HG03025 (cell line): ENCODE measurements at regions not wholly inside any gene's neighbourhood (a gene's known extent, or its start where the extent isn't known, plus 50 kb on each side); places are given as distances from the start of the nearest gene placed in this dataset.

Experiments used
- ATAC-seq: cut with Tn5 transposase; IDR thresholded peaks from one replicate; pipeline ENCODE4 v1.9.1; 2021; ENCODE audit warnings: mild to moderate bottlenecking, moderate library complexity; ENCODE audit not compliant: unreplicated experiment, low FRiP score

DNA sequence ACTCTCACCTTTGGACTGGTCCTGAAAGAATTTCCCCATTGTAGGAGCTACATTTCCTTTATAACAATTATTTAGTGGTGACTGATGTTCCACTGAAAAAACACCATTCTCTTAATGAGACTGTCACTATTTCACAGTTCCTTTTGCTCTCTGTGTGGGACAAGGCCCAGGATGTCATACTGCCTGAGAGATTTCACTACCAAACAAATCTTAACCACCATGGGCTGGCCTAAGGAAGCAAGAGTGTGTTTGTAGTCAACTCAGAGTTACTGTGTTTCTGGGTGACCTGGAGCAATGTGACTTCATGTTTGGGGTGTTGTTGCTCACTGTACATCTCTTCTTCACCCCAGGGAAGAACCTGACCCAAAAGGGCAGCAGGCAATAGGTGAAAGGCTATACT, 50.1 kb upstream of the ZNF608 start:
- ATAC-seq, result peak; percentile 67

- ATAC-seq, result no peak
These were observed 51.2 kb upstream of the ZNF608 start for GRCh38 chr5:124797665-124798087.

DNA sequence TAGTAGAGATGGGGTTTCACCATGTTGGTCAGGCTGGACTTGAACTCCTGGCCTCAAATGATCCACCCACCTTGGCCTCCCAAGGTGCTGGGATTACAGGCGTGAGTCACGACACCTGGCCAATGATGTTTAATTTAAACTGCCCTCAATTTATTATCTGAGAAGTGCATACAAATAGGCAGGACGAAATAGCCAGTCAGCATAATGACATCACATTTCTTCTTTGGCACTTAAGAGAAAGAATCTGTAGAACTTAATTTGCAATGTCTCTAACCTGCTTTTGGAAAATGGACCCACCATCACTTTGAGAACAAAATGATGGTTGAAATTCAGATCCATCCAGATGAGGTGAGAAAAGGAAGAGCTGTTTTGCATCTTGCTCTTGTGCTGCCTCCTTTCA, 52.5 kb upstream of the ZNF608 start:
- ATAC-seq, result no peak

DNA sequence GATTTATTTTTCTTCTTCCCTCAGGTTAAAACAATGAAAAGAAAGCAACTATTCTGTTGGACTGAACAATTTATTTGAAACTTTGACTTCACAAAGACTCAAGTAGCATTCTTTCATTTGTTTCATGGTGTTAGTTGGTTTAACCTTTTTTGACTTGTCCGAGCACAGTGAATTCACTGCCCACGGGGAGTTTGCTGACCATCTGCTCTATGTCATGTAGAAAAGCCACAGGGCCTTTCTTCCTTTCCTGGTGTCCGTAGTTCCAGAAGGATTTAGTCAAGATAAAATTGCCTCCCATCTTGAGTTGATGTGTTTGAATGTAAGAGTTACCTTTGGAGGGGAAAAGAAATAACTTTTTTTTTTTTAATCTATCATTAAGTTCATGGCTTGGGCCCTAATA, 55.1 kb upstream of the ZNF608 start:
- ATAC-seq, result no peak

DNA sequence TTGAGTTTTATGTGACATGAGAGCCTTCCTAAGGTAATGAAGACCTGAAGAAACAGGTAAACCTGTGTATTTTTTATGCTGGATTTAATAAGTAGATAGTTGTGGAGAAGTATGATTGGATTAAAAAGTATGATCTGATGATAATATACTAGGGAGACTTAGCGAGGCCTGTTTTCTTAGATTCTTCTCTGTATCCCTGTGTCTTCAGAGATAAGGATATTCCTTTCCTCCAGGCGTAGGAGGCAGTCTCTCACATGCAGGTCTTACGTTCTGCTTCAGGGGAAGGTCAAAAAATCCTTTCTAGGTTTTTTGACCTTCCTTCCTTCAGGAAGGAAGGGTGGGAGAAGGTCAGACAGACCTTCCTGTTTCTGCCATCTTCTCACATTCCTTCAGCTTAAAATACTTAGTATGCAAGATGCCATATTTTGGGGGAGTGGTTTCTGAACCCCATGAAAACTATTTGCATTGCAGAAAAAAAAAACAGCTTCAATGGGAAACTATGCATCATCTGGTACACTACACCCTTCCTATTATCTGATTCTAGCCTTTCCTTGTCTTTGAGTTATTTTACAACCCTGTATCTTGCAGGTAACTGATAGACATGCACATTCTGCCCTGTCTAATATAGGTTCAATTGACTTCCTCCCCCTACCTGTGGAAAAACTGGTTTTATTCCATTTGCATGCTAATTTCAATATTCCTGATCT, 57.3 kb upstream of the ZNF608 start:
- ATAC-seq, result no peak

DNA sequence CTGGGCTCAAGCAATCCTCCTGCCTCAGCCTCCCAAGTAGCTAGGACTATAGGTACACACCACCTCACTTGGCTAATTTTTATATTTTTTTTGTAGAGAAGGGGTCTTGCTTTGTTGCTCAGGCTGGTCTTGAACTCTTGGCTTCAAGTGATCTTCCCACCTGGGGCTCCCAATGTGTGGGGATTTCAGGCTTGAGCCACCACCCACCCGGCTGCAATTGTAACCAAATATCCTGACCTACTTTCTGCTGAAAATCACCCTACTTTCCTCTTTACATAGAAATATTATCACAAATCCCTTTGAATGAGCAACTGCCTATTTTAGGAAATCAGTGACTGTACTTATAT, 59.6 kb upstream of the ZNF608 start:
- no peak for ATAC-seq

DNA sequence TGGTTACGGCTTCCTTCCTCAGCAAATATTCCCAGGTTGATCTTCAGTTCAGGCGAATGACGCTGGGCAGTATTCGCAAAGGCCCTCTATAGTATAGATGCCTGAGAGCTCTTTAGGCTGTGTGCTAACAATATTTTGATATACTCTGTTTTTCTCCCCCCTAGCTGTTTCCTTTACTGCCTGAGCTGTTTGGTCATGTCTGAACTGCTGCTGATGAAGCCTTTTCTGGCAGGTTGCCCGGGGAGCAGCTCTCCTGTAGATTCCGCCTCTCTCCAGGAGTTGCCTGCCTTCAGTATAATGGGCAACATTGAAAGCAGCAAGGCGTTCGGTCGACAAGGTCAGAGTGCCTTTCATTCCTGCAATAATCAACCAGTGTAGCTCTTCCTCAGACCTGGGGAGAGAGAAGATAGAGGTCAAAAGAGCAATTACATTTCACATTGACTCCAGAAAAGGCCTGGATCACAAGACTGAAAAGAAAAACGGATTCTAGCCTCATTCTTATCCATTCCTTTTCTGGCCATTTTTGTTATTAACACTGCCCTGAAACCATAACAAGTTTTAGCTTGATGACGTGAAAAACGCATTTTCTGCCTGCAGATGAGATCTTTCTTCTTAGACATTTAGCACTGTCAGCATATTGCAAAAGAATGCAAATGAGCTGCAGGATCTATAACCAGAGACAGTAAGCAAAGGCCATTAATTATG, 60.1 kb upstream of the ZNF608 start:
- no peak for ATAC-seq

DNA sequence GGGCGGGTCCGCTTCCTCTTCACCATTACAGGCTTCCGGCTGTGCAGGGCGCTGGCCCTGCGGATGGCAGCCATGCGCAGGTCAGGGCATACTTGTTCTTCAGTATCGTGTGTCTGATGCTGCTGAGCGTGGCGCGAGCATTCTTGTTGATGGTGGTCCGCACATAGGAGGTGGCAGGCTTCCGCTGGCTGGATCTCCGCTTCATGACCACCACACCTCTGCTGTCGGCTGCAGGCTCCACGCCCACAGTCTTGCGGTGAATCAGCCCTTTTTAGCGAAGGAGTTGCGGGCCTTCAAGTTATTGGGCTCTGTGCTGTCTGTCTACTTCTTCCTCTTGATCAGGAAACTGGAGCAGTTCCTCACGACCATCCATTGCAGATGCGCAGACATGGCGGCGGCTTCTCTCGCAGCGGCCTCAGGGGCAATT, 62.4 kb upstream of the ZNF608 start:
- ATAC-seq, result no peak

- ATAC-seq, result no peak
These were observed 64.1 kb upstream of the ZNF608 start for GRCh38 chr5:124810396-124811006.

DNA sequence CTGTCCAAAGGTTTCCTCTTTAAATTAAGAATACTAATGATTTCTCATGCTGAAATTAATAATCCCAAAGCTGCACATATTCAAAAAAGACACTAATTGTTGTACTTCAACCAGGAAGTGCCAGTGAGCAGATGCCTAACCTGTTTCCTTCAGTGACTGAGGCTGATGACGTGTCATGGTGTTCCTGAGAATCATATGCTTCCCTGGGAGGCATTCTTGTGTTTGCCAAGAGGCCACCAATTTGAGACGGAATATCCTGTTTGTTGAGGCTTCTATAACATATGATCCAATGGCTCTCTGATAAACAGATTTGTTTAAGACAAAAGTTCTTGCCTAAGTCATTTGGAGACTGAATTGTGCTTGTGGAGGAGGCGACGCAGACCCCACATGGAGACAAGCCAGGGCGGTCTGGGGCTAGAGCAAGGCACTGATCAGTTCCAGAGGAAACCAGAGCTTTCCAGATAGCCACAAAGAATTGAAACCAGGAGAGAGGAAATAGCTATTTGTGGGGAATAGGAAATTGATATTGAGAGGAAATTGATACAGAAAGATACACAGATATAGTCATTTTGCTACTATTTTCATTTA, 66.4 kb upstream of the ZNF608 start:
- ATAC-seq, result no peak

DNA sequence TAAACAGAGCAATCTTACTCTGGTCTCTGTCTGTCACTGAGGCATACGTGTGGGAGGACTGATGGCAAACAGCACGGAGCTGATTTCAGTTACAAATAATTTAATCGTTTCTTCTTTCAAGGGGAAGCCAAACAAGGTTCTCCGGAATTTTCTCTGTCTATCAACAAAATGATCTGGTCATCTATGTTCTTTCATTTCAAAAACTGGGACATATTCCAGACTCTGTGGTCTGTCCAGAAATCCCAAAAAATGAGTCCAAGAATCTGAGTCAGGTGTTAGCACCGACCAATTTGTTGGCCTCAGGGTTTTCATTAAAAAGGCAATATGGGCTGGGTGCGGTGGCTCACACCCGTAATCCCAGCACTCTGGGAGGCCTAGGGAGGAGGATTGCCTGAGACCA, 69.9 kb upstream of the ZNF608 start:
- ATAC-seq, result no peak

DNA sequence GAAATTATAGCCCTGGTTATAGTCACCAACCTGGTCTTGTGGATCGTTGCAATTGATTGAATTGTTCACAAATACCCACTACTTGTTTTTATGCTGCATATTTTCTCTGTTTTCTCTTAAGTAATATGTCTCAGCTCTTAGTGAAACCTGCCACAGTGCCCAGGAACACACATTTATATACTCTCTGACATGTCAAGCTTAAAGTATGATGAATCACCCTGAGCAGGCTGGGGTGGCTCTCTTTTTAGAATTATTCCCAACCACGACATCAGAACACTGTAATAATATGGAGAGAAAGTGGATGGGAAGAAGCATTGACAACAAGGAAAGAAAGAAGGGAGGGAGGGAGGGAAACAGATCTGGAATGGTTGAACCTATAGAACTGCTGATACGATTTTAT, 72.8 kb upstream of the ZNF608 start:
- ATAC-seq, result no peak

DNA sequence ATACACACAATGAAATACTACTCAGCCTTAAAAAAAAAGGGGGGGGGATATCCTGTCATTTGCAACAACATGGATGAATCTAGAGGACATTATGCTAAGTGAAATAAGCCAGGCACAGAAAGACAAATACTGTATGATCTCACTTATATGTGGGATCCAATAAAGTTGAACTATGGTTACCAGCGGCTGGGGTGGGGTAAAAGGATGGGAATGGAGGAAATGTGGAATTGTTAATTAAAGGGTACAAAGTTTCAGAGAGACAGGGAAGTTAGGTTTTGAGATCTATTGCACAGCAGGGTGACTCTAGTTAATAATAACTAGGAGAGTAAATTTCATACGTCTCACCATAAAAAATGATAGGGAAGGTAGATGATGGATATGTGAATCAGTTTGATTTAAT, 76.2 kb upstream of the ZNF608 start:
- no peak for ATAC-seq

DNA sequence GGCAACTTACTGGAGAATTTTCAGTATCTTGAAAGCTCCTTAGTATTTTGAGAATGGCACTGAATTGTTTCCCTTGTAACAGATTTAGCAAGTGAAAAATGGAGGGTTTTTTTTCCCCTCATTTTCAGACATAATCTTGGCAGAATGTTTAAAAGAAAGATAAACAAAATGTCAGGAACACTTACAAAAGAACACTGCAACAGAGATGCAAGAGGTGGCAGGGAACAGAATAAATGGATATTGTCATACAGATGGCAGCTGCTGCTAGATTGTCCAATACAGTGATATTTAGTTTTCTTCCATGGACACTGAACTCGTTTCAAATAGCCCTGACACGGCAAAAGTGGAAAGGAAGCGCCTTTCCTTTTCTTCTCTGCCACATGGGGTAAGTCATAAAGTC, 76.9 kb upstream of the ZNF608 start:
- no peak for ATAC-seq

GRCh38 chr5:124824637-124825158, 78.3 kb upstream of the ZNF608 start:
- ATAC-seq, result no peak

DNA sequence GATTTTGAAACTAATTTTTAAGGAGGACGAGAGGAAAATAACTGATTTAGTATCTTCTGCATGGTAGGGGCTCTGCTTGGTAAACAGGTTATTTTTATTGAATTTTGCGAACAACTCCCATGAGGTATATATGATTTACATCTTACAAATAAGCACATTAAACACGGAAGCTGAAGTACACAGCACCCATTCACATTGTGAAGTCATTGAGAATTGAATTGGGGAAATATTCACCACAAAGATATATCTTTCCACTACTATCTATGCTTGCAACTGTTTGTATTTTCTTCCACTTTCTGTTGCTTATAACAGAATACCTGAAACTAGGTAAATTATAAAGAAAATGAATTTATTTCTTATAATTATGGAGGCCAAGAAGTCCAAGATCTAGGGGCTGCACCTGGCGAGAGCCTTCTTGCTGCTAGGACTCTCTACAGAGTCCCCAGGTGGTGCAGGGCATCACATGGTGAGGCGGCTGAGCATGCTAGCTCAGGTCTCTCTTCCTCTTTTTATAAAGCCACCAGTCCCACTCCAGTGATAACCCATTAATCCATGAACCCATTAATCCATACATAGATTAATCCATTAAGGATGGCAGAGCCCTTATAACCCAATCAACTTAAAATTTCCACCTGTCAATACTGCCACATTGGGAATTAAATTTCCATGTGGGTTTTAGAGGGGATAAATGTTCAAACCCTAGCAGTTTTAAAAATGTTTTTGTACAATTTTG, 79.0 kb upstream of the ZNF608 start:
- ATAC-seq, result peak; percentile 91

- ATAC-seq, result no peak
These were observed 79.5 kb upstream of the ZNF608 start for GRCh38 chr5:124825983-124826337.

DNA sequence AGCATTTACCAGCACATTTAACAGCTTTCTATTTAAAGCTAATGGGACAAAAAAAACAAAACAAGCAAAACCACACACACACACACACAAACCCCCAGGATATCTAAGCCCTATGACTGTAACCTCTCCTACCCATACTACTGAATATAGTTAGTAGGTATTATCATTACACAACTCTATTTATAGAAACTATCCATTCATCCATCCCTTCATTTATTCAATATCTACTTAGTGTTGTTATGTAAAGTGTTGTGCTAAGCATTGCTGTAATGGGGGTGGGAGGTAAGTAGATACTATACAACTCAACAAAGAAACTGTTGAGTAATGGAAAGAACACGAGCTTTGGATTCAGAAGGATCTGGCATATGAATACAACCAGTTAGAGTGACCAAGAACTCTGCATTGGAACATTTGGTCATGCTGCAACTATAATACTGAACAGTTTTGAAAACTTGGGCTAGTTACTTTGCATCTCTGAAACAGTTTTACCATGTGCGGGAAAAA, 82.3 kb upstream of the ZNF608 start:
- ATAC-seq, result no peak

GRCh38 chr5:124831687-124832240, 85.3 kb upstream of the ZNF608 start:
- no peak for ATAC-seq

DNA sequence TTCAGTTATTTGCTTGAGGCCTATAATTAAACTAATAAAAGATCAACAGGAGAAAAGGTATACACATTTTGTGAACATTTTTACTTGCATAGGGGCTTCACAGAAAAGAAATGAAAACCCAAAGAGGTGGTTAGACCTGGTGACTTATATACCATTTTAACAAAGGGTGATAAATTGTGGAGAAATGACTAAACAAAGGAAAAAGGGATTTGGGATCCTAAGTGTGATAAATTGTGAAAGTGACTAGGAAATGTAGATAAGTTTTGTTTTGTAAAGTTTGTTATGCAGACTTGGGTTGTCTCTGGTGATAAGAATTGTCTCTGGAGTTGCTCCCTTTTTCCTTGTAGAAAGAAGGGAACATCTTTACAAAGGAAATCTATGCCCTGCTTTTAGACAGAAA, 86.1 kb upstream of the ZNF608 start:
- ATAC-seq, result no peak
